MM.1S (cell line): ENCODE measurements at regions not wholly inside any gene's neighbourhood (a gene's known extent, or its start where the extent isn't known, plus 50 kb on each side); places are given as distances from the start of the nearest gene placed in this dataset.

ENCODE experiments used
- EZH2 ChIP-seq: fragments of 300-600 bp; sonication (generic); optimal IDR thresholded peaks from 2 replicates; pipeline ENCODE3; 2017; ENCODE audit warnings: low read depth, mild to moderate bottlenecking, antibody characterized with exemption, low read length, mixed read lengths
- EZH2phosphoT487 ChIP-seq: fragments of 300-600 bp; sonication (generic); IDR thresholded peaks from 2 replicates; pipeline ENCODE4 v1.6.1; 2018; ENCODE audit warnings: antibody characterized with exemption, low read length
- TF ChIP-seq, protein P1 (sequence below): fragments of 300-600 bp; sonication (generic); IDR thresholded peaks from 2 replicates; pipeline ENCODE4 v1.5.1; 2016; ENCODE audit warnings: antibody characterized with exemption, low read length, mixed read lengths

DNA sequence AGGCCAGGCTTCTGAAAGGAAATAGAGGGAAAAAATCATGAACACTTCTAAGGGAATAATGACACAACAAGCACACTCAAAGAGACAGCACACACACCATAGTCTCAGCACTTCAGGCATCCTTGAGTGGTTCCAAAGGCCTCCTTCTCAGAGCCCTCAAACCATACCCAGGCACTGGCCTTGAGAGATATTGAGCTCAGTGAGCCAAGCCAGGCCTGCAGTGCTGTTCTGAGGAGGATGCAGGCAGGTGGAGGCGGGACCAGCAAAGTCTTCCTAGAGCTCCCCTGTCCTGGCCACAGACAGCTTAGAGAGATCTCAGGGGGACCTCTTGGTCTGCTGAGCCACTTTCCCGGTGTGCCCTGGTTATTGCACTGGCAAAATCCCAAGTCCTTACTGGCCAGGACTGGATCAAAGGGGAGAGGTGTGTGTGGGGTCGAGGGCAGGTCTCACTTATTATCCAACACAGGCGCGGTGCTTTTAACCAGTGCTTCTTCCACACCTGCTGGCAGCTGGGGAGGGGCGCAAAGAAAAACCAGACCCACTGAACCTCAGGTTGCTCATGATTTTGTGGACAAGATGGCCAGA, 86.8 kb upstream of the HAAO start:
- TF ChIP-seq, protein P1, sequence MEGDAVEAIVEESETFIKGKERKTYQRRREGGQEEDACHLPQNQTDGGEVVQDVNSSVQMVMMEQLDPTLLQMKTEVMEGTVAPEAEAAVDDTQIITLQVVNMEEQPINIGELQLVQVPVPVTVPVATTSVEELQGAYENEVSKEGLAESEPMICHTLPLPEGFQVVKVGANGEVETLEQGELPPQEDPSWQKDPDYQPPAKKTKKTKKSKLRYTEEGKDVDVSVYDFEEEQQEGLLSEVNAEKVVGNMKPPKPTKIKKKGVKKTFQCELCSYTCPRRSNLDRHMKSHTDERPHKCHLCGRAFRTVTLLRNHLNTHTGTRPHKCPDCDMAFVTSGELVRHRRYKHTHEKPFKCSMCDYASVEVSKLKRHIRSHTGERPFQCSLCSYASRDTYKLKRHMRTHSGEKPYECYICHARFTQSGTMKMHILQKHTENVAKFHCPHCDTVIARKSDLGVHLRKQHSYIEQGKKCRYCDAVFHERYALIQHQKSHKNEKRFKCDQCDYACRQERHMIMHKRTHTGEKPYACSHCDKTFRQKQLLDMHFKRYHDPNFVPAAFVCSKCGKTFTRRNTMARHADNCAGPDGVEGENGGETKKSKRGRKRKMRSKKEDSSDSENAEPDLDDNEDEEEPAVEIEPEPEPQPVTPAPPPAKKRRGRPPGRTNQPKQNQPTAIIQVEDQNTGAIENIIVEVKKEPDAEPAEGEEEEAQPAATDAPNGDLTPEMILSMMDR: no peak
- no peak for TF ChIP-seq EZH2
- no peak for TF ChIP-seq EZH2phosphoT487
